GM23338 (cell line): ENCODE measurements at regions not wholly inside any gene's neighbourhood (a gene's known extent, or its start where the extent isn't known, plus 50 kb on each side); places are given as distances from the start of the nearest gene placed in this dataset.

Experiments used
- ATAC-seq: fragments of 200-7000 bp; cut with Tn5 transposase; 3 replicates; pipeline ENCODE4 v1.9.1; 2020
- DNase-seq: peaks from one replicate; pipeline ENCODE4 v3.0.0-alpha.2; 2015; ENCODE audit warnings: low spot score
- H2AFZ ChIP-seq: fragments of 200-600 bp; sonication (generic); 2 replicates; pipeline ENCODE4 v1.8.0; 2016; ENCODE audit warnings: antibody characterized with exemption, mild to moderate bottlenecking, moderate library complexity
- H3F3A ChIP-seq: fragments of 200-600 bp; sonication (generic); replicated peaks from 2 replicates; pipeline ENCODE4 v1.8.0; 2017; ENCODE audit warnings: antibody characterized with exemption, mixed run types, low read depth
- H3K27ac ChIP-seq: fragments of 200-600 bp; sonication (generic); 2 replicates; pipeline ENCODE4 v1.6.1; 2016; ENCODE audit warnings: low read depth
- H3K27me3 ChIP-seq: fragments of 200-600 bp; sonication (generic); 2 replicates; pipeline ENCODE4 v1.8.0; 2016; ENCODE audit warnings: mild to moderate bottlenecking, mixed run types, moderate library complexity; ENCODE audit not compliant: insufficient read depth
- H3K36me3 ChIP-seq: fragments of 200-600 bp; sonication (generic); 2 replicates; pipeline ENCODE4 v1.8.0; 2016; ENCODE audit warnings: mild to moderate bottlenecking; ENCODE audit not compliant: insufficient read depth
- H3K4me1 ChIP-seq: fragments of 200-600 bp; sonication (generic); 2 replicates; pipeline ENCODE4 v1.8.0; 2016; ENCODE audit warnings: mild to moderate bottlenecking, moderate library complexity; ENCODE audit not compliant: insufficient read depth
- H3K4me2 ChIP-seq: fragments of 200-600 bp; sonication (generic); 2 replicates; pipeline ENCODE4 v1.7.1; 2017; ENCODE audit warnings: mixed run types
- H3K4me3 ChIP-seq: fragments of 200-600 bp; sonication (generic); 2 replicates; pipeline ENCODE4 v1.6.1; 2016; ENCODE audit warnings: mixed run types
- H3K79me2 ChIP-seq: fragments of 200-600 bp; sonication (generic); replicated peaks from 2 replicates; pipeline ENCODE4 v1.8.0; 2017; ENCODE audit warnings: mild to moderate bottlenecking; ENCODE audit not compliant: insufficient read depth
- H3K9me2 ChIP-seq: fragments of 200-600 bp; sonication (generic); 2 replicates; pipeline ENCODE4 v1.8.0; 2017; ENCODE audit not compliant: insufficient read depth
- H4K20me1 ChIP-seq: fragments of 200-600 bp; sonication (generic); replicated peaks from 2 replicates; pipeline ENCODE4 v1.8.0; 2017; ENCODE audit warnings: mild to moderate bottlenecking; ENCODE audit not compliant: insufficient read depth
- H3K27ac Mint-ChIP-seq: 2 replicates; pipeline ENCODE4 v1.8.0; 2020; ENCODE audit warnings: inconsistent platforms, mild to moderate bottlenecking, moderate library complexity, mixed read lengths
- H3K27me3 Mint-ChIP-seq: 3 replicates; pipeline ENCODE4 v1.8.0; 2022; ENCODE audit warnings: low read depth, mild to moderate bottlenecking, moderate library complexity, mixed read lengths, inconsistent platforms; ENCODE audit not compliant: insufficient read depth, poor library complexity
- H3K36me3 Mint-ChIP-seq: 3 replicates; pipeline ENCODE4 v1.8.0; 2021; ENCODE audit warnings: low read depth, mild to moderate bottlenecking, inconsistent platforms, moderate library complexity, mixed read lengths
- H3K4me1 Mint-ChIP-seq: 3 replicates; pipeline ENCODE4 v1.8.0; 2020; ENCODE audit warnings: mild to moderate bottlenecking, inconsistent platforms, mixed read lengths
- H3K4me3 Mint-ChIP-seq: 3 replicates; pipeline ENCODE4 v1.8.0; 2021; ENCODE audit warnings: moderate library complexity, mild to moderate bottlenecking, inconsistent platforms, mixed read lengths
- H3K9me3 Mint-ChIP-seq: 3 replicates; pipeline ENCODE4 v1.8.0; 2020; ENCODE audit warnings: moderate library complexity, mild to moderate bottlenecking, inconsistent platforms, mixed read lengths
- CREB1 ChIP-seq: fragments of 250-450 bp; sonication (Bioruptor Pico); IDR thresholded peaks from 2 replicates; pipeline ENCODE4 v1.5.0; 2020; ENCODE audit warnings: low read depth, mild to moderate bottlenecking, moderate library complexity
- ETS1 ChIP-seq: IDR thresholded peaks from 2 replicates; pipeline ENCODE4 v1.6.1; 2016; ENCODE audit warnings: antibody characterized with exemption
- EZH2 ChIP-seq: fragments of 200-600 bp; sonication (generic); IDR thresholded peaks from one replicate; pipeline ENCODE4 v1.8.0; 2017; ENCODE audit warnings: antibody characterized with exemption, mild to moderate bottlenecking, low read depth; ENCODE audit not compliant: unreplicated experiment
- EZH2phosphoT487 ChIP-seq: fragments of 200-600 bp; sonication (generic); IDR thresholded peaks from one replicate; pipeline ENCODE4 v1.8.1; 2018; ENCODE audit warnings: antibody characterized with exemption; ENCODE audit not compliant: unreplicated experiment
- JUNB ChIP-seq: IDR thresholded peaks from one replicate; pipeline ENCODE4 v1.6.1; 2016; ENCODE audit warnings: antibody characterized with exemption; ENCODE audit not compliant: unreplicated experiment
- NANOG ChIP-seq: IDR thresholded peaks from 2 replicates; pipeline ENCODE4 v1.6.1; 2016; ENCODE audit warnings: antibody characterized with exemption, borderline replicate concordance
- REST ChIP-seq: IDR thresholded peaks from one replicate; pipeline ENCODE4 v1.6.1; 2018; ENCODE audit warnings: antibody characterized with exemption; ENCODE audit not compliant: unreplicated experiment
- ZNF114 ChIP-seq: fragments of 250-450 bp; sonication (Bioruptor Pico); IDR thresholded peaks from 2 replicates; pipeline ENCODE4 v1.5.0; 2020; ENCODE audit warnings: mild to moderate bottlenecking, moderate library complexity
- ZNF331 ChIP-seq: fragments of 250-450 bp; sonication (Bioruptor Pico); IDR thresholded peaks from 2 replicates; pipeline ENCODE4 v1.5.0; 2020; ENCODE audit warnings: low read depth, mild to moderate bottlenecking, moderate library complexity
- ZNF462 ChIP-seq: fragments of 250-450 bp; sonication (Bioruptor Pico); IDR thresholded peaks from 2 replicates; pipeline ENCODE4 v1.5.0; 2020; ENCODE audit warnings: mild to moderate bottlenecking, moderate library complexity

GRCh38 chr12:43285159-43285598, 266.8 kb downstream of the ADAMTS20 start (continued):
- TF ChIP-seq NANOG (no peak), CREB1 (no peak), REST (no peak)

GRCh38 chr12:43284486-43285158, 267.4 kb downstream of the ADAMTS20 start:
- no peak for DNase-seq

More at GRCh38 chr12:43284486-43285158, 267.4 kb downstream of the ADAMTS20 start:
- no peak overlapping the region for H3K27ac Mint-ChIP-seq
- Histone ChIP-seq H3K9me2 (no peaks in the 10 kb centered on the region), H3K4me2 (no peak overlapping the region), H4K20me1 (no peaks in the 10 kb centered on the region), H3K27me3 (no peaks in the 10 kb centered on the region), H3K79me2 (no peaks in the 10 kb centered on the region), H2AFZ (no peak overlapping the region), H3K36me3 (no peaks in the 10 kb centered on the region), H3K4me3 (no peak overlapping the region), H3K27ac (no peak overlapping the region), H3F3A (no peaks in the 10 kb centered on the region), H3K4me1 (peaks cover 9% of the 10 kb centered on the region; the same call in 1 of the 2 replicates)
- no peaks in the 10 kb centered on the region for H3K27me3 Mint-ChIP-seq
- peaks cover 10% of the 10 kb centered on the region; the same call in 2 of the 3 replicates for H3K4me1 Mint-ChIP-seq
- H3K9me3 Mint-ChIP-seq = peaks cover 5% of the 10 kb centered on the region; the same call in 1 of the 3 replicates
- TF ChIP-seq ZNF462 = no peak
- no peak for TF ChIP-seq ZNF114 (CRISPR knock-in tag)
- TF ChIP-seq EZH2 = no peak
- no peak for TF ChIP-seq ZNF331 (CRISPR knock-in tag)
- TF ChIP-seq ETS1 = no peak
- TF ChIP-seq JUNB = no peak
- no peak for TF ChIP-seq EZH2phosphoT487
- no peak for TF ChIP-seq REST
- no peak for ATAC-seq
- no peak overlapping the region for H3K4me3 Mint-ChIP-seq
- H3K36me3 Mint-ChIP-seq = peaks cover 4% of the 10 kb centered on the region
